GM13977 (cell line): ENCODE measurements at regions not wholly inside any gene's neighbourhood (a gene's known extent, or its start where the extent isn't known, plus 50 kb on each side); places are given as distances from the start of the nearest gene placed in this dataset.
"Not testable (repeated sequence)": the region's sequence is repeated elsewhere in the genome, so short reads cannot be mapped to it uniquely, and the experiment has no call there.

Experiments used
- DNase-seq: peaks from one replicate; pipeline ENCODE4 v3.0.0; 2012; ENCODE audit warnings: low spot score
- in situ Hi-C: fragments of 300-500 bp; cut with MboI; formaldehyde crosslinking; loops from one replicate; pipeline ENCODE4 v1.12.0; 2022; ENCODE audit warnings: low sequenced_read_pairs, low pct_unique_long_range_greater_than_20kb, mixed read lengths, inconsistent platforms; ENCODE audit not compliant: unreplicated experiment
- TF ChIP-seq, protein P1 (sequence below): IDR thresholded peaks from 2 replicates; pipeline ENCODE4 v1.5.1; 2012; ENCODE audit warnings: mild to moderate bottlenecking, control low read depth; ENCODE audit not compliant: insufficient read depth; ENCODE audit errors: extremely low read depth, missing control alignments

DNA sequence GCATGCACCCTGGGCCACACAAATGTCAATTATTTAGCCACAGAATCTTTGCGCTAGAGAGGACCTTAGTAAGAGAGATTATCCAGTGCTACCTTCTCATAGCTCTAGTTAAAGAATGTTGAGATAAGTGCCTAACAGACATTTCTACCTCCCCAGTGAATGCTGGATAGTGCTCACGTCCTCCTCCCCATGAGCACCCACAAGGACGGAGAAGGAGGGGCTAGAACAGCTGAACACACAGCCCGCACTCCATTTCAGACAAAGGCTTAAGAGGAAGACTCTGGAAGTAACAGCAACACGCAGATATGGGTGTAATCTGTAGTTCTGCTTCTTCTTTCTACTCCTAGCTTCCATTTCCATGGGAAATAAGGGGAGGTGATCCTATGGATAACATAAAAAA, 120.5 kb downstream of the FEM1C start:
- in situ Hi-C loops = no loop called here
- DNase-seq = no peak
- TF ChIP-seq, protein P1, sequence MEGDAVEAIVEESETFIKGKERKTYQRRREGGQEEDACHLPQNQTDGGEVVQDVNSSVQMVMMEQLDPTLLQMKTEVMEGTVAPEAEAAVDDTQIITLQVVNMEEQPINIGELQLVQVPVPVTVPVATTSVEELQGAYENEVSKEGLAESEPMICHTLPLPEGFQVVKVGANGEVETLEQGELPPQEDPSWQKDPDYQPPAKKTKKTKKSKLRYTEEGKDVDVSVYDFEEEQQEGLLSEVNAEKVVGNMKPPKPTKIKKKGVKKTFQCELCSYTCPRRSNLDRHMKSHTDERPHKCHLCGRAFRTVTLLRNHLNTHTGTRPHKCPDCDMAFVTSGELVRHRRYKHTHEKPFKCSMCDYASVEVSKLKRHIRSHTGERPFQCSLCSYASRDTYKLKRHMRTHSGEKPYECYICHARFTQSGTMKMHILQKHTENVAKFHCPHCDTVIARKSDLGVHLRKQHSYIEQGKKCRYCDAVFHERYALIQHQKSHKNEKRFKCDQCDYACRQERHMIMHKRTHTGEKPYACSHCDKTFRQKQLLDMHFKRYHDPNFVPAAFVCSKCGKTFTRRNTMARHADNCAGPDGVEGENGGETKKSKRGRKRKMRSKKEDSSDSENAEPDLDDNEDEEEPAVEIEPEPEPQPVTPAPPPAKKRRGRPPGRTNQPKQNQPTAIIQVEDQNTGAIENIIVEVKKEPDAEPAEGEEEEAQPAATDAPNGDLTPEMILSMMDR = no peak

DNA sequence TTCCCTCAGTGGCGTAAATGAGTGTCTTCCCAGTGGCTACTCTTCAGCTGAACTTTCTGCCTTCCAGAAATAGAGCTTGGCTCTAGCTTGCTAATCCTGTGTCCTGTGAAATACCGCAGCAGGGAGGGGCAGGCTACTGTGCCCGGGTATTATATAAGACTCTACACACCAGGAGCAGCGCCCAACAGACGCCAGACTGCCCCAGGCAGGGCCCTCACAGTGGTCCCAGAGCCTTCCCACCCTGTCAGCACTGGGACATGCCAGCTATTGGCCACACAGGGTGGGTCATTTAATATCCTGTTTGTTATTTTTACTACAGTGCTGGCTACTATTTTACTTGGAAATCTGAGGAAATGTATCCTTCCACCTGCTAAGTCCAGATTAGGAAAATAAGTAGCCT, 121.0 kb downstream of the FEM1C start:
- in situ Hi-C loops = no loop called here
- no peak for DNase-seq
- TF ChIP-seq, protein P1 = no peak

DNA sequence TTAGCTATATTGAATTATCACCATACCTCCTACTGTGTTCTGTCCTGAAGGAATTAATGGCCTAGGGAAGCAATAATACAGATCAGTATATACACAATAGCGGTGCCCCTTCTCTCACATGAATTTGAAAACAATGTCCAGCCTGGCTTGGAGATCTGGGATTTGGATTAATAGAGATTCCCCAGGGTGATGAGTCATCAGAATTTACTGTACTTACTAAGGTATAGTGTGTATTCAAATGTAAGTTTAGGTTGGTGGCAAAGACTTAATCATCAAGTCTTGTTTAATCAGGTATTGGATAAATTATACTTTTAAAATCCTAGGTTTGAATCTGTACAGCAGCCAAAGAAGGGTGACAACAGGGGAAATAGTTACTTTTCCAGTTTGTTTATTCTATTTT, 121.5 kb downstream of the FEM1C start:
- in situ Hi-C loops = no loop called here
- DNase-seq = no peak
- TF ChIP-seq, protein P1 = no peak

DNA sequence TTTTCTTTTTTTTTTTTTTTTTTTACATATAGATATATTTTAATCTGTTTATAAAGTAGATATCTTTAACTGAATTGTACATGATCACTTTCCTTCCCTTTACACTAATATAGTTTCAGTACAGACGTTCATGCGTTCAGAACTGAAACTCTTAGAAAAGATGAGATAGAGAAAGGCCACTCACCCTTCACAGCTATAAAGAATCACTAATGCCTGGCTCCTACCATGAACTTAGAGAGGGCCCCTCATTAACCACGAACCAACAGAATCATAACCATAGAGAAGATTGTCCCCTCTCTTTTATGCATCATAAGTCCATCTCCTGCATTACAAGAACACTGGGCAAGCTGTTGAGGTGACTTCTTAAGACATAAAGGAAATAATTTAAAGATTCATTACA, 123.8 kb downstream of the FEM1C start:
- DNase-seq, in situ Hi-C loops: not testable (repeated sequence)

DNA sequence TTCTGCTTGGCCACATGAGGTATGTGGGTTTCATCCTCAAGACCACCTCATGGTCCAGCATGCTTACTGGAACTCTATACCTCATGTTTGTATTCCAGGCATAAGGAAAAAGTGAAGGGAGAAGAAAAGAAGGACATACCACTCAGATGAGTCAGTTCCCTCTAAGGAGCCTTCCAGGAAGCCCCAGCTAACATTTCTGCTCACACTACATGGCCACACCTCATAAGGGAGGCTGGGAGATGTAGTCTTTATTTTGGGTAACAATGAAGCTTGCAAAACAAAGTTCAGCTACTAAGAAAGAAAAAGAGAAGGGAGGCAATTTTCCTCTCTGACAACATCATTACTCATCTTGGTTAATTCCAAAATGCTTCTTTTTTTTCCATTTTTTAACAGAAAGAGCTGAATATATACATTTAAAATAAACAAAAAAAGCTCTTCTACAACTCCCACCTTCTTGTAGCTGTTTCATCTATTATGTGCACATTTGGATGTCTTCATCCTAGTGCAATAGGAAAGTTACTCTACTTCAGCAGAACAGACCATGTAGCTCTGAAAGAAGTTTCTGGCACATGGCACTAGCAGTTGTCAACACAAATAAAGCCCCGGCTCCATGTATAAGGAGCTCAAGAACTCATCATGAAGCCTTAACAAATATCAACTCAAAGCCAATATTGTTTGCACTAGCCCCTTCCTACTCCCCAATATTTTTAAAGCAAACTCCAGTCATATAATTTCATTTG, 123.6 kb upstream of the CCDC112 start:
- no peak for DNase-seq

DNA sequence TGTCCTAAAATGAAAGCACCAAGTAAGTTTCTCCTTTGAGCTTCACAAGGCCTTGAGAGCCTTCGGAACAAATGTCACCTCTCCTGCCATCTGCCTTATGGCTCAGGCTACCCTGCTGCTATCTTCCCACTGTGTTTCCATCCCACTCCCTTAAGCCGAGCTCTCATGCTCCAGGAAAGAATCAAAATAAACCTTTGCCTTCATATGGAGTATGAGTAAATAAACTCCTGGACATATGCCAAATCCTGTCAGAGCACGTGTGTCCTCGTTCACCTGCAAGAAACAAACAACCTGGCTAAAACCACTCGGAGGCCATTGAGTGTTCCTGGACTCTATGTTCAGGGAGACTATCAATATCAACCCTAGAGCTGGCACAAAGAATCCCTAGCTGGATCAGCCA, 122.3 kb upstream of the CCDC112 start:
- no peak for DNase-seq
- in situ Hi-C loops = no loop called here
- TF ChIP-seq, protein P1 = no peak

More for the DNA sequence above, 123.6 kb upstream of the CCDC112 start:
- TF ChIP-seq, protein P1 = no peak
- in situ Hi-C loops = no loop called here

DNA sequence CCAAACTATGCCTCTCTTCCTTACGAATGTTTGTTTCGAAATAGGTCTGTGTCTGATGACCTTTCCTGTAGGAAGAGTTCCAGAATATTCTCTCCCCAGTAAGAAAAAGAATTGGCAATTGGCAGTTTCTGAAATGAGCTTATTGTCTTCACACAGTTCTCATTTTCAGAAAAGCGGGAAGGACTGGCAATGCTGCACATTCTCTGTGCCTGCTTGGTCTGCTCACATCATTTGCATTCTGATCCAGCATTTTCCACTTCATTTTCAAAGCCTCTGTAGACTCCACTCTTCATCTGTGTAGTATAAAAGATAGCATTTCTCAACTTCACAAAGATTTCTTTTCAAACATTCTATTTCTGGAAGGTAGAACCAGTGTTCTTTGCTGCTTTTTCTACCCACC, 120.6 kb upstream of the CCDC112 start:
- in situ Hi-C loops = no loop called here
- DNase-seq = no peak
- TF ChIP-seq, protein P1 = no peak
